Endodermal cell (in vitro differentiated cells): ENCODE measurements at regions not wholly inside any gene's neighbourhood (a gene's known extent, or its start where the extent isn't known, plus 50 kb on each side); places are given as distances from the start of the nearest gene placed in this dataset.

ENCODE experiments used
- DNase-seq: peaks from one replicate; pipeline ENCODE4 v3.0.0-alpha.2; 2017
- H3K27ac ChIP-seq: 2 replicates; pipeline ENCODE4 v1.5.1; 2013; ENCODE audit warnings: mild to moderate bottlenecking, low read depth, low read length, moderate library complexity
- H3K27me3 ChIP-seq: 2 replicates; pipeline ENCODE4 v1.6.1; 2013; ENCODE audit warnings: mild to moderate bottlenecking, low read length, moderate library complexity; ENCODE audit not compliant: insufficient read depth, control insufficient read depth, poor library complexity, severe bottlenecking
- H3K36me3 ChIP-seq: 2 replicates; pipeline ENCODE4 v1.7.0; 2013; ENCODE audit warnings: mild to moderate bottlenecking, low read length, moderate library complexity; ENCODE audit not compliant: control insufficient read depth, insufficient read depth
- H3K4me1 ChIP-seq: one replicate; pipeline ENCODE4 v1.7.0; 2013; ENCODE audit warnings: low read length; ENCODE audit not compliant: control insufficient read depth, insufficient read depth
- H3K4me3 ChIP-seq: 2 replicates; pipeline ENCODE4 v1.5.1; 2013; ENCODE audit warnings: mild to moderate bottlenecking, low read length, moderate library complexity
- H3K9ac ChIP-seq: 2 replicates; pipeline ENCODE4 v1.6.1; 2013; ENCODE audit warnings: mild to moderate bottlenecking, low read length, moderate library complexity; ENCODE audit not compliant: poor library complexity, severe bottlenecking; ENCODE audit errors: extremely low read depth
- H3K9me3 ChIP-seq: 2 replicates; pipeline ENCODE4 v1.6.1; 2013; ENCODE audit warnings: mild to moderate bottlenecking, low read length, moderate library complexity; ENCODE audit not compliant: control insufficient read depth
- H3K27ac Mint-ChIP-seq: 2 replicates; pipeline ENCODE4 v1.8.0; 2020; ENCODE audit warnings: mixed read lengths
- H3K27me3 Mint-ChIP-seq: 2 replicates; pipeline ENCODE4 v1.8.0; 2021; ENCODE audit warnings: mild to moderate bottlenecking, mixed read lengths; ENCODE audit not compliant: insufficient read depth
- H3K36me3 Mint-ChIP-seq: 2 replicates; pipeline ENCODE4 v1.8.0; 2020; ENCODE audit warnings: low read depth, mixed read lengths
- H3K4me1 Mint-ChIP-seq: 2 replicates; pipeline ENCODE4 v1.8.0; 2020; ENCODE audit warnings: mixed read lengths
- H3K4me3 Mint-ChIP-seq: 2 replicates; pipeline ENCODE4 v1.8.0; 2020; ENCODE audit warnings: mild to moderate bottlenecking, moderate library complexity, mixed read lengths
- H3K9me3 Mint-ChIP-seq: 2 replicates; pipeline ENCODE4 v1.8.0; 2020; ENCODE audit warnings: mild to moderate bottlenecking, mixed read lengths
- CTCF ChIP-seq: fragments of 200-600 bp; sonication (generic); conservative IDR thresholded peaks from 2 replicates; pipeline ENCODE4 v1.5.0; 2021; ENCODE audit warnings: antibody characterized with exemption, mild to moderate bottlenecking
- WGBS, 2 experiments: methylation state at CpG; one replicate each; pipeline versions ENCODE4 v1.1.5 to v1.1.7; 2013; ENCODE audit warnings: missing lambda C conversion rate in 2 of 2, mixed read lengths in 1 of 2; ENCODE audit not compliant: insufficient coverage in 1 of 2, insufficient read length in 1 of 2; 5-methylcytosine and 5-hydroxymethylcytosine counted together

- H3K9me3 Mint-ChIP-seq: peaks cover 4% of the 10 kb centered on the region
- no peak overlapping the region for H3K27ac Mint-ChIP-seq
- H3K27me3 ChIP-seq: no peaks in the 10 kb centered on the region
- H3K27ac ChIP-seq: no peak overlapping the region
- H3K27me3 Mint-ChIP-seq: no peaks in the 10 kb centered on the region
- H3K36me3 ChIP-seq: peaks cover 6% of the 10 kb centered on the region
- peaks cover 30% of the 10 kb centered on the region for H3K4me1 Mint-ChIP-seq
- no peak for TF ChIP-seq CTCF
- 57 to 86% methylated on average over 1 to 2 of the region's 2 CpGs for WGBS, 2 experiments
- no peak for DNase-seq
- peaks cover 18% of the 10 kb centered on the region for H3K36me3 Mint-ChIP-seq
- no peak overlapping the region for H3K9ac ChIP-seq
- H3K4me3 ChIP-seq: no peak overlapping the region
- H3K9me3 ChIP-seq: no peaks in the 10 kb centered on the region
- no peak overlapping the region for H3K4me3 Mint-ChIP-seq
- H3K4me1 ChIP-seq: peaks cover 12% of the 10 kb centered on the region
Observed at GRCh38 chr14:71362282-71362681, 455.0 kb downstream of the PCNX1 start.

DNA sequence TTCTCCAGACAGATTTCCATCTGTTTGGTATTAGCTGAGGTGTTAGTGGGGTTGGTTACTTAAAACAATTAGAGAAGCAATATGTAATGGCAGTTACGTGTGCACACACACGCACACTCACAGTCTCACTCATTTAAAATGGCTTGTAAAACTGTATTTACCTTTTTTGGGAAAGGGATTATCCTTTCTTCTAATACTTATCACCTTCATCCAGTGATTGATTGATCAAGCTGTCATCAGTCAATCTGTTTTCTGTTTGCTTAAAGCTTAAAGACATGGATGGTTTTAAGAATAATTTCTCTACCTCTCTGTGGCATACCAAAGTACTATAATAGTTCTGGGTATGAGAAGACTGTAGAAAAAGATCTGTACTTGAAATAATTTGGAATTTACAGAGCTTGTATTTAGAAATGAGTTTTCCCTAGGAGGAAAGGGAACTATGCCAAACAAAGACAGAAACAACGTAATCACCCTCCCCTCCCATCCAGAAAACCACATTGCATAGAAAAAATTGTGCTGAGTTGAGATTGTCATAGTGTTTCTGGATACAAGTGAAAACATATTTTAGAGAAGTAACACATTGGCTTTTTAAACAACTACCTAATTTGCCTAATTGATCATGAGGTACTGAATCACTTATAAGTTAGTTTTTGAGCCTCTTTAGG lies 455.8 kb downstream of the PCNX1 start:
- TF ChIP-seq CTCF: no peak
- Mint-ChIP-seq H3K4me3 (no peak overlapping the region), H3K4me1 (peaks cover 30% of the 10 kb centered on the region), H3K9me3 (peaks cover 8% of the 10 kb centered on the region), H3K36me3 (peaks cover 18% of the 10 kb centered on the region), H3K27me3 (no peaks in the 10 kb centered on the region), H3K27ac (no peak overlapping the region)
- H3K4me1 ChIP-seq: peaks cover 12% of the 10 kb centered on the region
- H3K27ac ChIP-seq: no peak overlapping the region
- DNase-seq: no peak
- no peak overlapping the region for H3K4me3 ChIP-seq
- peaks cover 3% of the 10 kb centered on the region for H3K36me3 ChIP-seq
- H3K27me3 ChIP-seq: no peaks in the 10 kb centered on the region
- WGBS, 2 experiments: 100% methylated on average over 2 of the region's 3 CpGs
- no peaks in the 10 kb centered on the region for H3K9me3 ChIP-seq
- no peak overlapping the region for H3K9ac ChIP-seq

GRCh38 chr14:71363946-71364925 lies 457.0 kb downstream of the PCNX1 start:
- Mint-ChIP-seq H3K9me3 (peaks cover 8% of the 10 kb centered on the region), H3K27ac (no peak overlapping the region), H3K27me3 (no peaks in the 10 kb centered on the region), H3K4me1 (peaks cover 30% of the 10 kb centered on the region), H3K4me3 (no peak overlapping the region), H3K36me3 (peaks cover 11% of the 10 kb centered on the region)
- Histone ChIP-seq H3K9ac (no peak overlapping the region), H3K4me1 (peaks cover 12% of the 10 kb centered on the region), H3K27ac (no peak overlapping the region), H3K27me3 (no peaks in the 10 kb centered on the region), H3K9me3 (no peaks in the 10 kb centered on the region), H3K4me3 (no peak overlapping the region), H3K36me3 (peaks cover 3% of the 10 kb centered on the region)
- WGBS, 2 experiments: 86 to 98% methylated on average over 3 to 7 of the region's 8 CpGs
- TF ChIP-seq CTCF: no peak
- no peak for DNase-seq
